ENCODE measurements at regions not wholly inside any gene's neighbourhood (a gene's known extent, or its start where the extent isn't known, plus 50 kb on each side); places are given as distances from the start of the nearest gene placed in this dataset.

- DNase-seq (ENCODE audit: low spot score in 2 of 2) = peak in 1 of 2 donors; percentile 10
- no peaks in the 10 kb centered on the region for H3K4me1 ChIP-seq
- TF ChIP-seq CTCF (IDR thresholded peaks at IDR 0.05) (no peak), EP300 (IDR thresholded peaks at IDR 0.05) (no peak), POLR2A (IDR thresholded peaks at IDR 0.05) (no peak)
- H3K36me3 ChIP-seq = no peaks in the 10 kb centered on the region
- no peak overlapping the region for H3K27ac ChIP-seq
- WGBS, 2 donors = 80 to 91% methylated on average over 2 to 11 of the region's 11 CpGs
- H3K4me3 ChIP-seq = no peak overlapping the region
- no peaks in the 10 kb centered on the region for H3K27me3 ChIP-seq
- H3K9me3 ChIP-seq = peaks cover 0 to 48% (median 0%) of the 10 kb centered on the region in 4 donors
These were observed 272.1 kb downstream of the BRD1 start for GRCh38 chr22:49555526-49555925.

- TF ChIP-seq CTCF (IDR thresholded peaks at IDR 0.05) (no peak), EP300 (IDR thresholded peaks at IDR 0.05) (no peak), POLR2A (IDR thresholded peaks at IDR 0.05) (no peak)
- Histone ChIP-seq H3K27me3 (no peaks in the 10 kb centered on the region), H3K4me1 (no peaks in the 10 kb centered on the region), H3K36me3 (no peaks in the 10 kb centered on the region), H3K4me3 (no peak overlapping the region), H3K9me3 (peaks cover 0 to 56% (median 0%) of the 10 kb centered on the region in 4 donors), H3K27ac (no peak overlapping the region)
- peak in 1 of 2 donors; percentile 10 for DNase-seq (ENCODE audit: low spot score in 2 of 2)
- 80 to 95% methylated on average over 7 to 17 of the region's 17 CpGs for WGBS, 2 donors
These were observed 272.9 kb downstream of the BRD1 start for GRCh38 chr22:49554741-49555140.

- no peak overlapping the region for H3K4me3 ChIP-seq
- no peaks in the 10 kb centered on the region for H3K4me1 ChIP-seq
- peaks cover 0 to 57% (median 0%) of the 10 kb centered on the region in 4 donors for H3K9me3 ChIP-seq
- no peaks in the 10 kb centered on the region for H3K27me3 ChIP-seq
- WGBS, 2 donors = 83 to 86% methylated on average over 10 of the region's 10 CpGs
- no peak overlapping the region for H3K27ac ChIP-seq
- DNase-seq (ENCODE audit: low spot score in 2 of 2) = no peak
- no peak for TF ChIP-seq EP300 (IDR thresholded peaks at IDR 0.05)
- no peak for TF ChIP-seq CTCF (IDR thresholded peaks at IDR 0.05)
- no peak for TF ChIP-seq POLR2A (IDR thresholded peaks at IDR 0.05)
- no peaks in the 10 kb centered on the region for H3K36me3 ChIP-seq
These were observed 273.4 kb downstream of the BRD1 start for GRCh38 chr22:49554296-49554625.

GRCh38 chr22:49553518-49554295 lies 274.0 kb downstream of the BRD1 start:
- no peaks in the 10 kb centered on the region for H3K27me3 ChIP-seq

More at GRCh38 chr22:49553518-49554295, 274.0 kb downstream of the BRD1 start:
- H3K9me3 ChIP-seq = peaks cover 0 to 54% (median 0%) of the 10 kb centered on the region in 4 donors
- no peaks in the 10 kb centered on the region for H3K36me3 ChIP-seq
- WGBS, 2 donors = 61 to 66% methylated on average over 17 to 20 of the region's 20 CpGs
- TF ChIP-seq CTCF (IDR thresholded peaks at IDR 0.05) (no peak), EP300 (IDR thresholded peaks at IDR 0.05) (no peak), POLR2A (IDR thresholded peaks at IDR 0.05) (no peak)
- no peak overlapping the region for H3K27ac ChIP-seq
- no peak for DNase-seq (ENCODE audit: low spot score in 2 of 2)
- H3K4me3 ChIP-seq = no peak overlapping the region
- H3K4me1 ChIP-seq = no peaks in the 10 kb centered on the region

Measured in tibial nerve (tissue), 4 donors.